Aorta (tissue), 5 donors: ENCODE measurements at regions not wholly inside any gene's neighbourhood (a gene's known extent, or its start where the extent isn't known, plus 50 kb on each side); places are given as distances from the start of the nearest gene placed in this dataset.

ENCODE experiments used
- ATAC-seq: fragments of 200-7000 bp; cut with Tn5 transposase; one replicate; pipeline ENCODE4 v1.9.1; 2022; ENCODE audit warnings: moderate library complexity; ENCODE audit not compliant: low FRiP score
- DNase-seq, 2 donors: peaks; one replicate each; pipeline ENCODE4 v3.0.0-alpha.2; 2020
- H3K27ac ChIP-seq, 2 donors: one replicate each; pipeline ENCODE4 v1.5.1; 2013; ENCODE audit warnings: low read length in 2 of 2, mild to moderate bottlenecking in 2 of 2, moderate library complexity in 2 of 2, control low read depth in 1 of 2, inconsistent platforms in 1 of 2, low read depth in 1 of 2
- H3K27me3 ChIP-seq, 2 donors: one replicate each; pipeline ENCODE4 v1.6.1; 2013; ENCODE audit warnings: control low read depth in 1 of 2, low read length in 1 of 2, mild to moderate bottlenecking in 1 of 2, moderate library complexity in 1 of 2; ENCODE audit not compliant: insufficient read depth in 2 of 2, control insufficient read depth in 1 of 2
- H3K36me3 ChIP-seq, 2 donors: one replicate each; pipeline ENCODE4 v1.6.1; 2013; ENCODE audit warnings: control low read depth in 1 of 2, low read length in 1 of 2, mild to moderate bottlenecking in 1 of 2; ENCODE audit not compliant: insufficient read depth in 2 of 2, control insufficient read depth in 1 of 2
- H3K4me1 ChIP-seq, 2 donors: one replicate each; pipeline ENCODE4 v1.6.1; 2013; ENCODE audit warnings: low read length in 2 of 2, control low read depth in 1 of 2, mild to moderate bottlenecking in 1 of 2, moderate library complexity in 1 of 2; ENCODE audit not compliant: insufficient read depth in 2 of 2, control insufficient read depth in 1 of 2
- H3K4me3 ChIP-seq, 2 donors: one replicate each; pipeline ENCODE4 v1.5.1; 2013; ENCODE audit warnings: low read length in 2 of 2, control low read depth in 1 of 2, mild to moderate bottlenecking in 1 of 2
- H3K9me3 ChIP-seq: one replicate; pipeline ENCODE4 v1.6.1; 2013; ENCODE audit warnings: mild to moderate bottlenecking, low read length; ENCODE audit not compliant: control insufficient read depth
- WGBS, 2 donors: extraction: QIAGEN DNeasy Blood & Tissue Kit; methylation state at CpG; one replicate each; pipeline ENCODE4 v1.1.7; 2013; 5-methylcytosine and 5-hydroxymethylcytosine counted together
- intact Hi-C, 2 donors: fragments of 100-400 bp; cut with DNase I; formaldehyde crosslinking; loops; one replicate each; pipeline versions ENCODE4 v1.14.2 to v1.15.0; 2022
- donor health status: healthy with polysubstance abuse.
- donor health status: Bipolar disorder and iron deficiency.
- donor health status: DM: no; HTN: no; CAD: no.
- donor health status: DM: no; HTN: no; CAD: no.
- donor health status: DM: yes; HTN: yes; CAD: no.

GRCh38 chr5:30926218-30926617 is 267.3 kb upstream of the CDH6 start:
- Histone ChIP-seq H3K4me1 (no peaks in the 10 kb centered on the region), H3K4me3 (no peak overlapping the region), H3K9me3 (no peaks in the 10 kb centered on the region), H3K27me3 (no peaks in the 10 kb centered on the region), H3K27ac (no peak overlapping the region), H3K36me3 (no peaks in the 10 kb centered on the region)
- no peak for DNase-seq
- intact Hi-C loops = no loop called here
- no peak for ATAC-seq
- 85 to 88% methylated on average over 3 of the region's 3 CpGs for WGBS, 2 donors

- DNase-seq (no peak), ATAC-seq (no peak)
- Histone ChIP-seq H3K9me3 (no peaks in the 10 kb centered on the region), H3K4me1 (no peaks in the 10 kb centered on the region), H3K4me3 (no peak overlapping the region), H3K27me3 (peaks cover 0 to 3% of the 10 kb centered on the region in 2 donors), H3K27ac (no peak overlapping the region), H3K36me3 (no peaks in the 10 kb centered on the region)
- 88 to 93% methylated on average over 5 of the region's 5 CpGs for WGBS, 2 donors
- intact Hi-C loops = no loop called here
Measured at GRCh38 chr5:30921388-30921787, 272.1 kb upstream of the CDH6 start.

GRCh38 chr5:30918171-30918570 is 275.3 kb upstream of the CDH6 start:
- Histone ChIP-seq H3K27me3 (peaks cover 0 to 3% of the 10 kb centered on the region in 2 donors), H3K27ac (no peak overlapping the region), H3K4me1 (no peaks in the 10 kb centered on the region), H3K36me3 (no peaks in the 10 kb centered on the region), H3K4me3 (no peak overlapping the region), H3K9me3 (no peaks in the 10 kb centered on the region)
- 86 to 90% methylated on average over 5 of the region's 5 CpGs for WGBS, 2 donors
- DNase-seq = no peak
- intact Hi-C loops = no loop called here
- ATAC-seq = no peak

GRCh38 chr5:30908356-30908755 is 285.1 kb upstream of the CDH6 start:
- H3K4me3 ChIP-seq = no peak overlapping the region
- no peaks in the 10 kb centered on the region for H3K4me1 ChIP-seq
- intact Hi-C loops = no loop called here
- ATAC-seq (no peak), DNase-seq (no peak)
- H3K36me3 ChIP-seq = no peaks in the 10 kb centered on the region
- no peaks in the 10 kb centered on the region for H3K27me3 ChIP-seq
- H3K27ac ChIP-seq = no peak overlapping the region
- H3K9me3 ChIP-seq = no peaks in the 10 kb centered on the region
- 58 to 75% methylated on average over 3 of the region's 3 CpGs for WGBS, 2 donors

- intact Hi-C loops = no loop called here
- no peak overlapping the region for H3K4me3 ChIP-seq
- ATAC-seq = no peak
Measured at GRCh38 chr5:30900367-30900766, 293.1 kb upstream of the CDH6 start.

GRCh38 chr5:30894811-30895210 is 298.7 kb upstream of the CDH6 start:
- Histone ChIP-seq H3K4me3 (no peak overlapping the region), H3K27me3 (no peaks in the 10 kb centered on the region), H3K27ac (no peak overlapping the region), H3K9me3 (no peaks in the 10 kb centered on the region), H3K4me1 (no peaks in the 10 kb centered on the region), H3K36me3 (no peaks in the 10 kb centered on the region)
- DNase-seq (no peak), ATAC-seq (no peak)
- WGBS, 2 donors = 70 to 77% methylated on average over 2 of the region's 2 CpGs
- intact Hi-C loops = no loop called here

More at GRCh38 chr5:30900367-30900766, 293.1 kb upstream of the CDH6 start:
- H3K27ac ChIP-seq = no peak overlapping the region
- no peak for DNase-seq
- H3K27me3 ChIP-seq = no peaks in the 10 kb centered on the region
- no peaks in the 10 kb centered on the region for H3K9me3 ChIP-seq
- H3K36me3 ChIP-seq = no peaks in the 10 kb centered on the region
- H3K4me1 ChIP-seq = no peaks in the 10 kb centered on the region

- intact Hi-C loops = no loop called here
Measured at GRCh38 chr5:30891660-30892059, 301.8 kb upstream of the CDH6 start.

GRCh38 chr5:30890377-30890776 is 303.1 kb upstream of the CDH6 start:
- H3K36me3 ChIP-seq = no peaks in the 10 kb centered on the region
- no peaks in the 10 kb centered on the region for H3K9me3 ChIP-seq
- no peak for DNase-seq
- ATAC-seq = no peak
- 39 to 43% methylated on average over 2 of the region's 2 CpGs for WGBS, 2 donors
- no peak overlapping the region for H3K27ac ChIP-seq
- no peaks in the 10 kb centered on the region for H3K4me1 ChIP-seq
- intact Hi-C loops = no loop called here
- H3K27me3 ChIP-seq = no peaks in the 10 kb centered on the region
- no peak overlapping the region for H3K4me3 ChIP-seq

More at GRCh38 chr5:30891660-30892059, 301.8 kb upstream of the CDH6 start:
- ATAC-seq = no peak
- Histone ChIP-seq H3K27me3 (no peaks in the 10 kb centered on the region), H3K4me3 (no peak overlapping the region), H3K9me3 (no peaks in the 10 kb centered on the region), H3K36me3 (no peaks in the 10 kb centered on the region), H3K27ac (no peak overlapping the region), H3K4me1 (no peaks in the 10 kb centered on the region)
- DNase-seq = no peak

GRCh38 chr5:30880514-30880913 is 313.0 kb upstream of the CDH6 start:
- WGBS, 2 donors = 71 to 83% methylated on average over 3 of the region's 3 CpGs
- Histone ChIP-seq H3K9me3 (no peaks in the 10 kb centered on the region), H3K4me1 (no peaks in the 10 kb centered on the region), H3K27ac (no peak overlapping the region), H3K27me3 (no peaks in the 10 kb centered on the region), H3K36me3 (no peaks in the 10 kb centered on the region), H3K4me3 (no peak overlapping the region)
- intact Hi-C loops = no loop called here
- ATAC-seq (no peak), DNase-seq (no peak)
